Neural cell (in vitro differentiated cells): ENCODE measurements at regions not wholly inside any gene's neighbourhood (a gene's known extent, or its start where the extent isn't known, plus 50 kb on each side); places are given as distances from the start of the nearest gene placed in this dataset.

Experiments
- EP300 ChIP-seq: fragments of 450-650 bp; conservative IDR thresholded peaks from 2 replicates; pipeline ENCODE4 v1.6.1; 2014; ENCODE audit warnings: antibody characterized with exemption, mild to moderate bottlenecking, moderate library complexity; ENCODE audit not compliant: poor library complexity, severe bottlenecking
- EZH2 ChIP-seq: fragments of 200-600, 300-800 bp; shearing (Covaris generic), sonication (generic); IDR thresholded peaks from 2 replicates; pipeline ENCODE4 v1.6.1; 2014; ENCODE audit warnings: antibody characterized with exemption, low read length, borderline replicate concordance, mild to moderate bottlenecking; ENCODE audit not compliant: insufficient read depth, poor library complexity, severe bottlenecking
- MXI1 ChIP-seq: fragments of 450-650 bp; conservative IDR thresholded peaks from 2 replicates; pipeline ENCODE4 v1.6.1; 2014; ENCODE audit warnings: antibody characterized with exemption, mild to moderate bottlenecking; ENCODE audit not compliant: poor library complexity, severe bottlenecking
- POLR2AphosphoS5 ChIP-seq: IDR thresholded peaks from 2 replicates; pipeline ENCODE4 v1.6.1; 2012
- RAD21 ChIP-seq: fragments of 450-650 bp; conservative IDR thresholded peaks from 2 replicates; pipeline ENCODE4 v1.6.1; 2014; ENCODE audit warnings: antibody characterized with exemption, mild to moderate bottlenecking, moderate library complexity
- SMC3 ChIP-seq: fragments of 450-650 bp; conservative IDR thresholded peaks from 2 replicates; pipeline ENCODE4 v1.6.1; 2014; ENCODE audit warnings: antibody characterized with exemption, mild to moderate bottlenecking, moderate library complexity; ENCODE audit not compliant: poor library complexity
- TAF1 ChIP-seq: IDR thresholded peaks from 2 replicates; pipeline ENCODE4 v1.6.1; 2012; ENCODE audit warnings: low read depth
- TF ChIP-seq, protein P1 (sequence below): fragments of 450-650 bp; IDR thresholded peaks from 2 replicates; pipeline ENCODE4 v1.5.1; 2014; ENCODE audit warnings: antibody characterized with exemption, mild to moderate bottlenecking, moderate library complexity; ENCODE audit not compliant: poor library complexity, severe bottlenecking

DNA sequence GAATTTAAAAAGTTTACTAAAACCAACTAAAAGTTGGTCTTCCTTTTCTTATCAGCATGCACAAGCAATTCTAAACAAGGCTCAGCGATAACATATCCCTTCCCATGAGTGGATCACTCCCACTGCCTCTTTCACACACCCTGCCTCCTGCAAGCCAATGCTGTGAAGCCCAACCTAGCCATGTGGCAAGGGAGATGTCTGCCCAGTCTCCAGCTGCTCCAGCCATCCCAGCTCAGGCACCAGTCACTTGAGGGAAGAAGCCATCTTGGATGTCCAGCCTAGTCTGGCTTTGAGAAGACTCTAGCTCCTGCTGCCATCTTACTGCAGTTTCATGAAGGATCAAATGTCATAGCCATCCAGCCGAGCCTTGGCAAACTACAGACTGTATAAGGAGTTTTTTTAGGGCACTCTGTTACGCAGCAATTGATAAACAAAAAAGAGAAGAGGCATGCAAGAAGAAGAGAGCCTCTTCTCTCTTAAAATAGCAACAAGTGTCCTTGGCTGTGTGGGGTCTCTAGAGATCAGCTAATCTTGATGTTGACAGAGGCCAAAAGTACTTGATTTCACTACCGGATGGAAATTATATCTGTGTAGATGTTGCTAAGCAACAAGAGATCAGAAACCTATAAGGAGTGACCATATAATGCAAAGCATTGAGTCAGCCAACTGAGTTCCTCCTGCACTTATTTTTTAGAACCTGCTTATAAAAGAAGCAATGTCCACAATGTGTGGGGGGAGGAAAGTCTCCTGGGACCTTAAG, 108.9 kb downstream of the PTCSC3 start:
- TF ChIP-seq POLR2AphosphoS5, result no peak
- no peak for TF ChIP-seq SMC3
- TF ChIP-seq, protein P1, sequence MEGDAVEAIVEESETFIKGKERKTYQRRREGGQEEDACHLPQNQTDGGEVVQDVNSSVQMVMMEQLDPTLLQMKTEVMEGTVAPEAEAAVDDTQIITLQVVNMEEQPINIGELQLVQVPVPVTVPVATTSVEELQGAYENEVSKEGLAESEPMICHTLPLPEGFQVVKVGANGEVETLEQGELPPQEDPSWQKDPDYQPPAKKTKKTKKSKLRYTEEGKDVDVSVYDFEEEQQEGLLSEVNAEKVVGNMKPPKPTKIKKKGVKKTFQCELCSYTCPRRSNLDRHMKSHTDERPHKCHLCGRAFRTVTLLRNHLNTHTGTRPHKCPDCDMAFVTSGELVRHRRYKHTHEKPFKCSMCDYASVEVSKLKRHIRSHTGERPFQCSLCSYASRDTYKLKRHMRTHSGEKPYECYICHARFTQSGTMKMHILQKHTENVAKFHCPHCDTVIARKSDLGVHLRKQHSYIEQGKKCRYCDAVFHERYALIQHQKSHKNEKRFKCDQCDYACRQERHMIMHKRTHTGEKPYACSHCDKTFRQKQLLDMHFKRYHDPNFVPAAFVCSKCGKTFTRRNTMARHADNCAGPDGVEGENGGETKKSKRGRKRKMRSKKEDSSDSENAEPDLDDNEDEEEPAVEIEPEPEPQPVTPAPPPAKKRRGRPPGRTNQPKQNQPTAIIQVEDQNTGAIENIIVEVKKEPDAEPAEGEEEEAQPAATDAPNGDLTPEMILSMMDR, result no peak
- no peak for TF ChIP-seq EZH2
- TF ChIP-seq RAD21, result no peak
- no peak for TF ChIP-seq MXI1
- no peak for TF ChIP-seq EP300
- TF ChIP-seq TAF1, result no peak
